IMR-90 (cell line): ENCODE measurements at regions not wholly inside any gene's neighbourhood (a gene's known extent, or its start where the extent isn't known, plus 50 kb on each side); places are given as distances from the start of the nearest gene placed in this dataset.

ENCODE experiments used
- ATAC-seq: fragments of 200-7000 bp; cut with Tn5 transposase; 2 replicates; pipeline ENCODE4 v1.9.1; 2020; ENCODE audit warnings: low read depth, mild to moderate bottlenecking, moderate library complexity
- BruUV-seq: library from RNA; stranded (reverse); fragments of 400-500 nt; replicated peaks from 2 replicates; lab custom pipeline; 2021; lab: Mats Ljungman, UMichigan
- CTCF ChIA-PET: fragments of 300-600 bp; formaldehyde crosslinking; extraction: SDS; loops from one replicate; lab custom pipeline; 2021; ENCODE audit warnings: antibody characterized with exemption; lab: Yijun Ruan, JAX
- POLR2A ChIA-PET: fragments of 300-600 bp; sonication (Branson Sonifier 250); formaldehyde crosslinking; loops from one replicate; lab custom pipeline; 2022; ENCODE audit warnings: antibody characterized with exemption; ENCODE audit not compliant: unreplicated experiment; lab: Charles Lee
- DNase-seq: peaks from one replicate; pipeline ENCODE4 v3.0.0; 2013
- H2AFZ ChIP-seq: replicated peaks from 2 replicates; pipeline ENCODE3; 2013; ENCODE audit warnings: low read length, mild to moderate bottlenecking; ENCODE audit not compliant: poor library complexity
- H2AK5ac ChIP-seq: 2 replicates; pipeline ENCODE4 v1.6.1; 2013; ENCODE audit warnings: low read depth, low read length, inconsistent platforms
- H2AK9ac ChIP-seq: replicated peaks from 2 replicates; pipeline ENCODE3; 2013; ENCODE audit warnings: mild to moderate bottlenecking, low read depth, low read length, moderate library complexity; ENCODE audit not compliant: poor library complexity
- H2BK120ac ChIP-seq: 2 replicates; pipeline ENCODE4 v1.6.1; 2013; ENCODE audit warnings: low read depth, low read length, inconsistent platforms
- H2BK15ac ChIP-seq: 3 replicates; pipeline ENCODE4 v1.6.1; 2013; ENCODE audit warnings: low read depth, low read length, inconsistent platforms
- H2BK20ac ChIP-seq: 2 replicates; pipeline ENCODE4 v1.6.1; 2013; ENCODE audit warnings: low read depth, mild to moderate bottlenecking, inconsistent platforms, low read length, moderate library complexity
- H2BK5ac ChIP-seq: 2 replicates; pipeline ENCODE4 v1.6.1; 2013; ENCODE audit warnings: mild to moderate bottlenecking, low read depth, low read length, inconsistent platforms; ENCODE audit not compliant: poor library complexity, severe bottlenecking
- H3K14ac ChIP-seq: replicated peaks from 2 replicates; pipeline ENCODE4 v1.6.1; 2013; ENCODE audit warnings: low read depth, low read length, inconsistent platforms
- H3K18ac ChIP-seq: 2 replicates; pipeline ENCODE4 v1.6.1; 2013; ENCODE audit warnings: low read depth, low read length, control low read depth
- H3K23ac ChIP-seq: 2 replicates; pipeline ENCODE4 v1.6.1; 2013; ENCODE audit warnings: low read depth, low read length, inconsistent platforms
- H3K27ac ChIP-seq: 2 replicates; pipeline ENCODE4 v1.5.1; 2013; ENCODE audit warnings: mild to moderate bottlenecking, control low read depth, low read length; ENCODE audit not compliant: insufficient read depth
- H3K27me3 ChIP-seq: 2 replicates; pipeline ENCODE4 v1.6.1; 2013; ENCODE audit warnings: low read length; ENCODE audit not compliant: control insufficient read depth, insufficient read depth
- H3K36me3 ChIP-seq: 2 replicates; pipeline ENCODE4 v1.6.1; 2013; ENCODE audit warnings: low read length, mixed read lengths; ENCODE audit not compliant: control insufficient read depth, insufficient read depth
- H3K4ac ChIP-seq: 2 replicates; pipeline ENCODE4 v1.6.1; 2013; ENCODE audit warnings: low read depth, low read length, inconsistent platforms
- H3K4me1 ChIP-seq: 2 replicates; pipeline ENCODE4 v1.6.1; 2013; ENCODE audit warnings: low read length, mixed read lengths; ENCODE audit not compliant: control insufficient read depth, insufficient read depth
- H3K4me2 ChIP-seq: 2 replicates; pipeline ENCODE4 v1.6.1; 2013; ENCODE audit warnings: low read depth, mild to moderate bottlenecking, control low read depth, low read length, moderate library complexity
- H3K4me3 ChIP-seq: 2 replicates; pipeline ENCODE4 v1.5.1; 2013; ENCODE audit warnings: low read depth, mild to moderate bottlenecking, control low read depth, low read length, moderate library complexity; ENCODE audit not compliant: insufficient read depth
- H3K56ac ChIP-seq: 2 replicates; pipeline ENCODE4 v1.6.1; 2013; ENCODE audit warnings: low read length, inconsistent platforms; ENCODE audit not compliant: insufficient read depth; ENCODE audit errors: extremely low read depth
- H3K79me1 ChIP-seq, 2 experiments: 2 replicates each; pipeline ENCODE4 v1.6.1; 2013; ENCODE audit warnings: low read length in 2 of 2, inconsistent platforms in 1 of 2, low read depth in 1 of 2
- H3K9ac ChIP-seq: 2 replicates; pipeline ENCODE4 v1.6.1; 2013; ENCODE audit warnings: low read depth, low read length, control low read depth
- H3K9me1 ChIP-seq: 2 replicates; pipeline ENCODE4 v1.6.1; 2013; ENCODE audit warnings: low read length, inconsistent platforms; ENCODE audit not compliant: insufficient read depth
- H3K9me3 ChIP-seq: 2 replicates; pipeline ENCODE4 v1.6.1; 2013; ENCODE audit warnings: low read length; ENCODE audit not compliant: control insufficient read depth, insufficient read depth
- H4K20me1 ChIP-seq: 2 replicates; pipeline ENCODE4 v1.6.1; 2013; ENCODE audit warnings: low read length, inconsistent platforms; ENCODE audit not compliant: insufficient read depth
- H4K5ac ChIP-seq: 2 replicates; pipeline ENCODE4 v1.6.1; 2013; ENCODE audit warnings: mild to moderate bottlenecking, low read depth, low read length, control low read depth
- H4K8ac ChIP-seq, 2 experiments: 2 replicates each; pipeline ENCODE4 v1.6.1; 2013; ENCODE audit warnings: low read depth in 2 of 2, low read length in 2 of 2, control low read depth in 1 of 2, inconsistent platforms in 1 of 2
- H4K91ac ChIP-seq: 2 replicates; pipeline ENCODE4 v1.6.1; 2013; ENCODE audit warnings: low read depth, low read length, inconsistent platforms; ENCODE audit not compliant: insufficient read depth
- NFE2L2 ChIP-seq: fragments of 150-350 bp; IDR thresholded peaks from 2 replicates; pipeline ENCODE4 v1.6.1; 2016; ENCODE audit warnings: low read depth, mild to moderate bottlenecking, low read length
- RAD21 ChIP-seq: IDR thresholded peaks from 2 replicates; pipeline ENCODE4 v1.6.1; 2012; ENCODE audit warnings: low read length, improper control_type of control experiment
- WGBS, 2 experiments: methylation state at CpG; one replicate each; pipeline versions ENCODE4 v1.1.5 to v1.1.7; 2013; ENCODE audit warnings: missing lambda C conversion rate in 2 of 2; ENCODE audit not compliant: insufficient read length in 1 of 2; ENCODE audit errors: extremely low coverage in 2 of 2; 5-methylcytosine and 5-hydroxymethylcytosine counted together
- dilution Hi-C: fragments of 300-500 bp; cut with HindIII; formaldehyde crosslinking; loops from one replicate; pipeline ENCODE4 v1.14.3; 2018; ENCODE audit warnings: low sequenced_read_pairs; ENCODE audit not compliant: unreplicated experiment
- in situ Hi-C: fragments of 300-500 bp; cut with MboI; formaldehyde crosslinking; loops from 3 replicates; pipeline ENCODE4 v1.14.3; 2019; ENCODE audit warnings: low sequenced_read_pairs, inconsistent platforms, mixed read lengths
- intact Hi-C: fragments of 100-400 bp; cut with micrococcal nuclease; formaldehyde crosslinking; loops from 2 replicates; pipeline ENCODE4 v1.10.0; 2022

DNA sequence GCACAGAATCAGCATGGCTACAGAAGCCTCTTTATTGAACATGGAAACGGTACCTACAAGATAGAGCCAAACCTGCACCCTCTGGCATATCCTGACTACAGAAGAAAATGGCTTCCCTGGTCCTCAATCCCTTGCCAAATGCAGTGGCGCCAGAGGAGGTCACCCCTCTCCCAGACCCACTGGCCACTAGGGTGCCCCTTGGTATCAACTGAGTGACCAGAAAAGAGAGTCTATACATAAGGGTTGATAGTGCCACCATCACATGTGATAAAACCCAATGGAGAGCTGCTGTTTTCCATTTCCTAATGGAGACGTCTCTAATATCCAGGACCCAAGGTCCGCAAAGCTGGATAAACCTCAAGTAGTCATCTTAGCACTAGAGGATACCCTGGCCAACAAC lies 52.7 kb upstream of the ALK start:
- Histone ChIP-seq H2BK15ac (no peak overlapping the region), H4K8ac (no peak overlapping the region), H3K9ac (no peak overlapping the region), H3K9me1 (no peaks in the 10 kb centered on the region), H3K4me1 (no peaks in the 10 kb centered on the region), H3K56ac (no peak overlapping the region), H2AK9ac (no peak overlapping the region), H3K4me3 (no peak overlapping the region), H3K23ac (no peak overlapping the region), H2BK5ac (no peak overlapping the region), H2BK20ac (no peak overlapping the region), H4K20me1 (no peaks in the 10 kb centered on the region), H3K79me1 (no peaks in the 10 kb centered on the region), H3K14ac (no peak overlapping the region), H3K9me3 (no peaks in the 10 kb centered on the region), H3K4ac (no peak overlapping the region), H2BK120ac (no peak overlapping the region), H3K27me3 (no peaks in the 10 kb centered on the region), H2AK5ac (no peak overlapping the region), H3K27ac (no peak overlapping the region), H3K36me3 (no peaks in the 10 kb centered on the region), H4K5ac (no peak overlapping the region), H3K18ac (no peak overlapping the region), H3K4me2 (no peak overlapping the region), H4K91ac (no peak overlapping the region), H2AFZ (no peak overlapping the region)
- intact Hi-C loops = no loop called here
- dilution Hi-C loops = no loop called here
- in situ Hi-C loops = no loop called here
- ATAC-seq = no peak
- no TSS peak for BruUV-seq
- TF ChIP-seq NFE2L2 = no peak
- no peak for TF ChIP-seq RAD21
- WGBS, 2 experiments = 80% methylated on average over 1 of the region's 4 CpGs; no CpG with 5 or more reads in 1 of the 2 experiments
- ChIA-PET CTCF (no interaction called here), POLR2A (no interaction called here)
- no peak for DNase-seq
